ENCODE measurements at regions not wholly inside any gene's neighbourhood (a gene's known extent, or its start where the extent isn't known, plus 50 kb on each side); places are given as distances from the start of the nearest gene placed in this dataset.

GRCh38 chr6:8535519-8535918 is 100.2 kb upstream of the SLC35B3 start:
- no peaks in the 10 kb centered on the region for H3K27me3 Mint-ChIP-seq (ENCODE audit: insufficient read depth)
- no peaks in the 10 kb centered on the region for H3K27me3 ChIP-seq (ENCODE audit: control insufficient read depth, insufficient read depth, low read length, poor library complexity, severe bottlenecking)
- H3K9me3 Mint-ChIP-seq: peaks cover 4% of the 10 kb centered on the region
- no peak for TF ChIP-seq CTCF (conservative IDR thresholded peaks at IDR 0.05)
- H3K36me3 ChIP-seq (ENCODE audit: control insufficient read depth, insufficient read depth, low read length): no peaks in the 10 kb centered on the region
- H3K36me3 Mint-ChIP-seq (ENCODE audit: low read depth): no peaks in the 10 kb centered on the region
- no peak overlapping the region for H3K4me3 Mint-ChIP-seq
- H3K9ac ChIP-seq (ENCODE audit: extremely low read depth, low read length, poor library complexity, severe bottlenecking): no peak overlapping the region
- H3K4me3 ChIP-seq (ENCODE audit: low read length): no peak overlapping the region
- H3K9me3 ChIP-seq (ENCODE audit: control insufficient read depth, low read length): peaks cover 13% of the 10 kb centered on the region
- no peaks in the 10 kb centered on the region for H3K4me1 ChIP-seq (ENCODE audit: control insufficient read depth, insufficient read depth, low read length)
- 50 to 61% methylated on average over 2 to 3 of the region's 3 CpGs for WGBS, 2 experiments (ENCODE audit: insufficient coverage in 1 of 2, insufficient read length in 1 of 2)
- H3K4me1 Mint-ChIP-seq: peaks cover 4% of the 10 kb centered on the region
- no peak overlapping the region for H3K27ac Mint-ChIP-seq
- no peak for DNase-seq
- H3K27ac ChIP-seq (ENCODE audit: low read depth, low read length): no peak overlapping the region

- no peaks in the 10 kb centered on the region for H3K36me3 ChIP-seq (ENCODE audit: control insufficient read depth, insufficient read depth, low read length)
- no peak overlapping the region for H3K27ac Mint-ChIP-seq
- no peak overlapping the region for H3K9ac ChIP-seq (ENCODE audit: extremely low read depth, low read length, poor library complexity, severe bottlenecking)
- H3K4me3 ChIP-seq (ENCODE audit: low read length): no peak overlapping the region
- no peaks in the 10 kb centered on the region for H3K9me3 Mint-ChIP-seq
- H3K36me3 Mint-ChIP-seq (ENCODE audit: low read depth): no peaks in the 10 kb centered on the region
- no peaks in the 10 kb centered on the region for H3K27me3 Mint-ChIP-seq (ENCODE audit: insufficient read depth)
- no peak overlapping the region for H3K27ac ChIP-seq (ENCODE audit: low read depth, low read length)
- peak; percentile 56 for TF ChIP-seq CTCF (conservative IDR thresholded peaks at IDR 0.05)
- H3K4me1 ChIP-seq (ENCODE audit: control insufficient read depth, insufficient read depth, low read length): no peaks in the 10 kb centered on the region
- no peak for DNase-seq
- H3K9me3 ChIP-seq (ENCODE audit: control insufficient read depth, low read length): peaks cover 5% of the 10 kb centered on the region
- no peaks in the 10 kb centered on the region for H3K27me3 ChIP-seq (ENCODE audit: control insufficient read depth, insufficient read depth, low read length, poor library complexity, severe bottlenecking)
- H3K4me3 Mint-ChIP-seq: no peak overlapping the region
- peaks cover 4% of the 10 kb centered on the region for H3K4me1 Mint-ChIP-seq
- 82 to 92% methylated on average over 5 to 12 of the region's 12 CpGs for WGBS, 2 experiments (ENCODE audit: insufficient coverage in 1 of 2, insufficient read length in 1 of 2)
Observed at GRCh38 chr6:8530785-8531435, 95.6 kb upstream of the SLC35B3 start.

- Histone ChIP-seq H3K36me3 (ENCODE audit: control insufficient read depth, insufficient read depth, low read length) (no peaks in the 10 kb centered on the region), H3K9ac (ENCODE audit: extremely low read depth, low read length, poor library complexity, severe bottlenecking) (no peak overlapping the region), H3K27me3 (ENCODE audit: control insufficient read depth, insufficient read depth, low read length, poor library complexity, severe bottlenecking) (no peaks in the 10 kb centered on the region), H3K27ac (ENCODE audit: low read depth, low read length) (no peak overlapping the region), H3K4me1 (ENCODE audit: control insufficient read depth, insufficient read depth, low read length) (peaks cover 4% of the 10 kb centered on the region), H3K9me3 (ENCODE audit: control insufficient read depth, low read length) (peaks cover 5% of the 10 kb centered on the region), H3K4me3 (ENCODE audit: low read length) (no peak overlapping the region)
- no peak for DNase-seq
- peaks cover 4% of the 10 kb centered on the region for H3K4me1 Mint-ChIP-seq
- no peak overlapping the region for H3K4me3 Mint-ChIP-seq
- H3K9me3 Mint-ChIP-seq: no peaks in the 10 kb centered on the region
- TF ChIP-seq CTCF (conservative IDR thresholded peaks at IDR 0.05): no peak
- no peaks in the 10 kb centered on the region for H3K27me3 Mint-ChIP-seq (ENCODE audit: insufficient read depth)
- H3K27ac Mint-ChIP-seq: no peak overlapping the region
- 94% methylated on average over 2 of the region's 2 CpGs; no CpG with 5 or more reads in 1 of the 2 experiments for WGBS, 2 experiments (ENCODE audit: insufficient coverage in 1 of 2, insufficient read length in 1 of 2)
- H3K36me3 Mint-ChIP-seq (ENCODE audit: low read depth): no peaks in the 10 kb centered on the region
Observed at GRCh38 chr6:8529250-8529649, 93.9 kb upstream of the SLC35B3 start.

Data from endodermal cell (in vitro differentiated cells).